Prostate gland (tissue), 2 donors: ENCODE measurements at regions not wholly inside any gene's neighbourhood (a gene's known extent, or its start where the extent isn't known, plus 50 kb on each side); places are given as distances from the start of the nearest gene placed in this dataset.

Source experiments
- DNase-seq: peaks from one replicate; pipeline ENCODE4 v3.0.0-alpha.2; 2019; ENCODE audit warnings: low spot score
- H3K27ac ChIP-seq, 2 donors: fragments of 200-600 bp; sonication (generic); 2 replicates each; pipeline ENCODE4 v1.5.1; 2017 to 2019
- H3K27me3 ChIP-seq: fragments of 200-600 bp; sonication (generic); replicated peaks from 2 replicates; pipeline ENCODE4 v1.5.1; 2019; ENCODE audit not compliant: insufficient read depth
- H3K36me3 ChIP-seq, 2 donors: fragments of 200-600 bp; sonication (generic); 1 replicate in 1 of 2; 2 replicates in 1 of 2; pipeline versions ENCODE4 v1.5.1 to v1.8.1; 2017 to 2019
- H3K4me1 ChIP-seq: fragments of 200-600 bp; sonication (generic); replicated peaks from 2 replicates; pipeline ENCODE4 v1.5.1; 2019
- H3K4me3 ChIP-seq, 2 donors: fragments of 200-600 bp; sonication (generic); 2 replicates each; pipeline ENCODE4 v1.5.1; 2017 to 2019
- H3K9me3 ChIP-seq: fragments of 200-600 bp; sonication (generic); 2 replicates; pipeline ENCODE4 v1.5.1; 2017
- CTCF ChIP-seq, 4 experiments: fragments of 200-600 bp in 2 of 4; fragments of 450-650 bp in 2 of 4; sonication (generic) in 2 of 4; IDR thresholded peaks; 1 replicate in 3 of 4; 2 replicates in 1 of 4; pipeline ENCODE4 v1.5.1; 2016 to 2019; ENCODE audit warnings: antibody characterized with exemption in 4 of 4, mild to moderate bottlenecking in 2 of 4, moderate library complexity in 2 of 4
- POLR2A ChIP-seq: fragments of 450-650 bp; IDR thresholded peaks from one replicate; pipeline ENCODE4 v1.6.1; 2016; ENCODE audit warnings: antibody characterized with exemption, mild to moderate bottlenecking
- POLR2AphosphoS5 ChIP-seq: sonication (generic); formaldehyde crosslinking; IDR thresholded peaks from one replicate; pipeline ENCODE4 v1.6.1; 2017; ENCODE audit warnings: antibody characterized with exemption
- WGBS: methylation state at CpG from one replicate; pipeline ENCODE4 v1.1.5; 2018; 5-methylcytosine and 5-hydroxymethylcytosine counted together
- intact Hi-C: fragments of 100-400 bp; cut with DNase I; formaldehyde crosslinking; loops from one replicate; pipeline ENCODE4 v1.14.2; 2022

DNA sequence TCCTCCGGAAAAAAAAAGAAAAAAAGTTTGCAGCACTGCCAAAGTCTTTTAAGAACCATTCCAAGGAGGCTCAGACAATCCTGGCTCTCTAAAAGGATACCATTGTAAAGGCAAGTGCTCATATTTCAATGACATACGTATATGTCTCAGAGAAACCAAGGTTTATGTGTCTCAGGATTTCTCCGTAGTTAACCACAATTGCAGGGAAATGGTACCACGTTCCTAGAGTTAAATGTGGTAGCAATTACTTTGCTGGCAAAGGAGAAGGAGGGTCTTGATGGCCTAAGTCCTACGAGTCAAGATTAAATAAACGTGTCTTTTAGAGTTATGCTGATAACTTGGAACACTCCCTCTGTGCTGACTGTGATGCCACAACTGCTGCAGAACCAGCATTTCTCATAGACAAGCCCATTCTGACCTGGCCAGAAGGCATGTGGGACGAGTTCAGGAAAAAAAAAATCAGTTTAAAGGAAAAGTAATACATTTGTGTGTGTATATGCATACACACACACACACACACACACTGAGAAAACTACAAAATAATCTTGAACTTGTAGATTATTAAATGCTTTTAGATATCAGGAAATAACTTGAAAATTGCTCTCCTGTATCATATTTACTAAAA is 245.9 kb downstream of the FGFR2 start:
- DNase-seq: no peak
- intact Hi-C loops: no loop called here
- H3K27me3 ChIP-seq: no peaks in the 10 kb centered on the region
- no peaks in the 10 kb centered on the region for H3K9me3 ChIP-seq
- no peaks in the 10 kb centered on the region for H3K4me1 ChIP-seq
- TF ChIP-seq POLR2AphosphoS5 (no peak), CTCF (IDR thresholded peaks at IDR 0.05) (no peak), POLR2A (no peak)
- H3K4me3 ChIP-seq: no peak overlapping the region
- no peak overlapping the region for H3K27ac ChIP-seq
- 16% methylated on average over 7 of the region's 7 CpGs for WGBS
- no peaks in the 10 kb centered on the region for H3K36me3 ChIP-seq

- intact Hi-C loops: no loop called here
- Histone ChIP-seq H3K4me1 (no peaks in the 10 kb centered on the region), H3K36me3 (no peaks in the 10 kb centered on the region), H3K9me3 (no peaks in the 10 kb centered on the region), H3K27ac (no peak overlapping the region), H3K4me3 (no peak overlapping the region), H3K27me3 (no peaks in the 10 kb centered on the region)
- TF ChIP-seq POLR2AphosphoS5: no peak
- TF ChIP-seq CTCF (IDR thresholded peaks at IDR 0.05): no peak
- no peak for TF ChIP-seq POLR2A
- 98% methylated on average over 6 of the region's 6 CpGs for WGBS
- DNase-seq: no peak
Observed at GRCh38 chr10:121355161-121355560, 243.1 kb downstream of the FGFR2 start.

- H3K4me3 ChIP-seq: no peak overlapping the region
- intact Hi-C loops: no loop called here
- H3K27ac ChIP-seq: no peak overlapping the region
- TF ChIP-seq CTCF (IDR thresholded peaks at IDR 0.05) (no peak), POLR2A (no peak), POLR2AphosphoS5 (no peak)
- DNase-seq: no peak
- H3K4me1 ChIP-seq: no peaks in the 10 kb centered on the region
- H3K9me3 ChIP-seq: no peaks in the 10 kb centered on the region
- no peaks in the 10 kb centered on the region for H3K36me3 ChIP-seq
- 98% methylated on average over 2 of the region's 2 CpGs for WGBS
- no peaks in the 10 kb centered on the region for H3K27me3 ChIP-seq
Observed at GRCh38 chr10:121356183-121356582, 242.1 kb downstream of the FGFR2 start.

GRCh38 chr10:121357401-121357800 is 240.8 kb downstream of the FGFR2 start:
- Histone ChIP-seq H3K9me3 (no peaks in the 10 kb centered on the region), H3K36me3 (no peaks in the 10 kb centered on the region), H3K4me3 (no peak overlapping the region), H3K4me1 (no peaks in the 10 kb centered on the region), H3K27me3 (no peaks in the 10 kb centered on the region), H3K27ac (no peak overlapping the region)
- no peak for DNase-seq
- intact Hi-C loops: no loop called here
- WGBS: 80% methylated on average over 6 of the region's 6 CpGs
- TF ChIP-seq POLR2A (no peak), CTCF (IDR thresholded peaks at IDR 0.05) (no peak), POLR2AphosphoS5 (no peak)

- no peaks in the 10 kb centered on the region for H3K36me3 ChIP-seq
- peak overlapping the region in 1 of 2 donors; percentile 17 for H3K27ac ChIP-seq
- WGBS: 44% methylated on average over 5 of the region's 5 CpGs
- no peak overlapping the region for H3K4me3 ChIP-seq
- H3K27me3 ChIP-seq: no peaks in the 10 kb centered on the region
- no peaks in the 10 kb centered on the region for H3K9me3 ChIP-seq
- no peaks in the 10 kb centered on the region for H3K4me1 ChIP-seq
- peak; percentile 81 for DNase-seq
- TF ChIP-seq CTCF (IDR thresholded peaks at IDR 0.05) (no peak), POLR2AphosphoS5 (peak; percentile 90)
- intact Hi-C loops: no loop called here
Observed at GRCh38 chr10:121362026-121362425, 236.2 kb downstream of the FGFR2 start.
